ENCODE measurements at regions not wholly inside any gene's neighbourhood (a gene's known extent, or its start where the extent isn't known, plus 50 kb on each side); places are given as distances from the start of the nearest gene placed in this dataset.
"Not testable (repeated sequence)": the region's sequence is repeated elsewhere in the genome, so short reads cannot be mapped to it uniquely, and the experiment has no call there.

DNA sequence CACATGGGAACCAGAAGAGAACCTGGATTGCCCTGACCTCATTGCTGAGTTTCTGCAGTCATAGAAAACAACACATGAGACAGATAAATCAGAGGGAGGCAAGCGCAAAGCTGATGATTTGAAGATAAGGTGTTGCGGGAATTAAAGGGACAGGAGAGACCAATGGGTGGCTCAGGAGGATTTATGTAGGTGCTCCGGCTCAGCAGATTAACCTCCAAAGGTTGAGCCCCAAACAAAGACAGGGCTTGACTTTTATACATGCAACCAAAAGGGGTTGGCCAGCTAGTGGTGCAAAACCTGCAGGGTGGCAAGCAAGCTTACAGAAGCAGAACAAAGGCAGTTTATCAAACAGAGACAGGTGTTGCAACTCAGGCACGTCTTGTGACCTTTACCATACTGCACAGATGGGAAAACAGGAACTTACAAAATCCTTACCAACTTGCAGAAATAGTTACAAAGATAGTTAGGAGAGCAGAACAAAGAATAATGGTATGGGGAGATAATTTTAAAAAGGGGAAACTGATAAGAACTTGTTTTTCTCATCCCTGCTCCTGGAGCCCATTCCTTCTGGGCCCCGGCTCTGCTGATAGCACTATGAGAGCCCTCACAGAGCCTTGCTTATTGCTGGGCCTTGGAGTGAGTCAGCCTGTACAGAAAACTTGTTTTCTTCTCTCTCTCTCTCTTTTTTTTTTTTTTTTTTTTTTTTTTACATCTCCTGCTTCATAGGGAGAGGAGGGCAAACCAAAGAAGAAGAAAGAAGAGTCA lies 93.6 kb downstream of the SNRPE start:
- no peak overlapping the region for H3K27ac Mint-ChIP-seq
- no peaks in the 10 kb centered on the region for H3K4me1 Mint-ChIP-seq (ENCODE audit: low read depth)
- ATAC-seq = no peak
- ChIA-PET CTCF (interaction anchor here (0.6 to 0.9 kb wide), 2 partner anchors 8 to 792 kb away, joined by 3 read pairs; no protein-coding TSS in a partner anchor), POLR2A (no interaction called here)
- H3K27me3 Mint-ChIP-seq (ENCODE audit: low read depth) = peaks cover 10% of the 10 kb centered on the region
- no peak overlapping the region for H3K4me3 Mint-ChIP-seq
- DNase-seq = no peak
- no peaks in the 10 kb centered on the region for H3K36me3 Mint-ChIP-seq (ENCODE audit: low read depth)
- H3K9me3 Mint-ChIP-seq (ENCODE audit: insufficient read depth) = peaks cover 12% of the 10 kb centered on the region

DNA sequence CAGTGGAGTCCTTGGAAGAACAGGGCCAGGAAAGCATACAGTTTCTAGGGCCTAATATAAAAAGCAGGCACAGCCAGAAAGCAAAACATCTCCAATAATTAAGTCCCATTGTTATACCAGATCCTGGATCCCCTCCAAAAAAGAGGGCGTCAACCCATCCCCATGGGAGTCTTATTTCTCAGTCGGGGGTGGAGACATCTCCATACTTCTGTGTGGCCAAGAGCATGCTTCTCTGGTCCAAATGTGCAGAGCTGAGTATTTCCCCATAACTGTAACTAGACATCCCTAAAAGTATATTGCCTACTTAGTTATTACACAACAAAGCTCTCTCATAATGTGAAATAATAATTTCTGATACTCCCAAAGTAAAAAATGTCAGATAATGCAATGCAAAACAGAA lies 104.2 kb upstream of the SOX13 start:
- H3K36me3 Mint-ChIP-seq (ENCODE audit: low read depth) = peaks cover 1% of the 10 kb centered on the region
- H3K9me3 Mint-ChIP-seq (ENCODE audit: insufficient read depth) = peaks cover 11% of the 10 kb centered on the region
- CTCF ChIA-PET = no interaction called here
- H3K27ac Mint-ChIP-seq = no peak overlapping the region
- no peak overlapping the region for H3K4me3 Mint-ChIP-seq
- H3K4me1 Mint-ChIP-seq (ENCODE audit: low read depth) = no peaks in the 10 kb centered on the region
- H3K27me3 Mint-ChIP-seq (ENCODE audit: low read depth) = peaks cover 3% of the 10 kb centered on the region
- ATAC-seq (no peak), DNase-seq (no peak)
- POLR2A ChIA-PET = no interaction called here

DNA sequence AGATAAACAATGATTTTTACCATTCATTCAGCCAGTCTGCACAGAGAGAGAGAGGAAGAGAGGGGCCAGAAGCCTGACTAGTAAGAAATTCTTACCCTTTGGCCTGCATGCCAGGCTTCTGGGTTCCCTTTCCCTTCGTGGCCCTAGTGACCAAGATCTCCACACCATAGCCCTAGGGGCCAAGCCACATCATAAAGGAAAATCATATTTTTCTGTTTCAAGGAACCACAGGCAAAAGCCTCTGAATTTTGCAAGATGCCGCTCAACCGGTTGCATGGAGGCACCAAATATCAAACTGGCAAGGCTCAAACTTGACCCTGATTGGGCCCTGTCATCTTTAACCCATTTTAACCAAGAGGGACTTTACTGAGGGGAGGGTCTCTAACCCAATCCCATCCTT lies 103.1 kb upstream of the SOX13 start:
- Mint-ChIP-seq H3K9me3 (ENCODE audit: insufficient read depth) (peaks cover 19% of the 10 kb centered on the region), H3K4me3 (no peak overlapping the region), H3K4me1 (ENCODE audit: low read depth) (no peaks in the 10 kb centered on the region), H3K27me3 (ENCODE audit: low read depth) (peaks cover 3% of the 10 kb centered on the region), H3K27ac (no peak overlapping the region), H3K36me3 (ENCODE audit: low read depth) (peaks cover 1% of the 10 kb centered on the region)
- POLR2A ChIA-PET = no interaction called here
- DNase-seq (no peak), ATAC-seq (no peak)
- CTCF ChIA-PET = no interaction called here

DNA sequence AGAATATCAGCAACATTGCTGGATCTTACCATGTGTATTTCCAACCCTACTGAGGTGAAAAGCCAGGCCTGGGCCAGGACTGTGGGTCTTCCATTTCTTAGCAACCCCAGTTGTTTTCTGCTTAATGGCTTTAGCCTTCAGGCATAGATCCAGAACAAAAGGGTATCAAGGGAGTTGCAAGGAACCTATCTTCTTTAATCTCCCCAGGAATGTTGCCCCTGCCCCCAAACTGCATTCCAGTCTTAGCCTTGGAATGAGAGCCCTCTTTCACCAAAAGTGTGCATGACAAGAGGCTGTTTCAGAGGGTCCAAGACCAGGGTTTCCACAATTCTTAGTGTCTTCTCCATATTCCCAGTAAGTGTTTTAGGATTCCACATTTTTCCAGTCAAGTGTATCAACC lies 87.9 kb upstream of the SOX13 start:
- Mint-ChIP-seq H3K36me3 (ENCODE audit: low read depth) (no peaks in the 10 kb centered on the region), H3K27ac (no peak overlapping the region), H3K4me1 (ENCODE audit: low read depth) (peaks cover under 1% of the 10 kb centered on the region), H3K27me3 (ENCODE audit: low read depth) (peaks cover 14% of the 10 kb centered on the region), H3K9me3 (ENCODE audit: insufficient read depth) (no peaks in the 10 kb centered on the region), H3K4me3 (no peak overlapping the region)
- CTCF ChIA-PET = no interaction called here
- DNase-seq = no peak
- POLR2A ChIA-PET = no interaction called here
- ATAC-seq = no peak

DNA sequence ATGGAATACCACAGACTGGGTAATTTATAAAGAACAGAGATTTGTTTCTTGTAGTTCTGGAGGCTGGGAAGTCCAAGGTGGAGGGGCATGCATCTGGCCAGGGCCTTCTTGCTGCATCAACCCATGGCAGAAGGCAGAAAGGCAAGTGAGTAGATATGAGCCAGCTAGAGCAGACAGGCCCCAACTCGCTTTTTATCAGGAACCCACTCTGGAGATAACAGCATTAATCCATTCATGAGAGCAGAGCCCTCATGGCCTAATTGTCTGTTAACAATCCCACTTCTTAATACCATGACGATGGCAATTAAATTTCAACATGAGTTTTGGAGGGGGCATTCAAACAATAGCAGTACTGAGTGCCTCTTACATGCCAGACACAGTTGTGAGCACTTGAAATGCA lies 87.2 kb upstream of the SOX13 start:
- Mint-ChIP-seq H3K4me1 (ENCODE audit: low read depth) (peaks cover 3% of the 10 kb centered on the region), H3K27me3 (ENCODE audit: low read depth) (peaks cover 13% of the 10 kb centered on the region), H3K9me3 (ENCODE audit: insufficient read depth) (no peaks in the 10 kb centered on the region), H3K36me3 (ENCODE audit: low read depth) (no peaks in the 10 kb centered on the region), H3K4me3 (no peak overlapping the region), H3K27ac (no peak overlapping the region)
- DNase-seq (no peak), ATAC-seq (no peak)
- ChIA-PET CTCF (no interaction called here), POLR2A (no interaction called here)

DNA sequence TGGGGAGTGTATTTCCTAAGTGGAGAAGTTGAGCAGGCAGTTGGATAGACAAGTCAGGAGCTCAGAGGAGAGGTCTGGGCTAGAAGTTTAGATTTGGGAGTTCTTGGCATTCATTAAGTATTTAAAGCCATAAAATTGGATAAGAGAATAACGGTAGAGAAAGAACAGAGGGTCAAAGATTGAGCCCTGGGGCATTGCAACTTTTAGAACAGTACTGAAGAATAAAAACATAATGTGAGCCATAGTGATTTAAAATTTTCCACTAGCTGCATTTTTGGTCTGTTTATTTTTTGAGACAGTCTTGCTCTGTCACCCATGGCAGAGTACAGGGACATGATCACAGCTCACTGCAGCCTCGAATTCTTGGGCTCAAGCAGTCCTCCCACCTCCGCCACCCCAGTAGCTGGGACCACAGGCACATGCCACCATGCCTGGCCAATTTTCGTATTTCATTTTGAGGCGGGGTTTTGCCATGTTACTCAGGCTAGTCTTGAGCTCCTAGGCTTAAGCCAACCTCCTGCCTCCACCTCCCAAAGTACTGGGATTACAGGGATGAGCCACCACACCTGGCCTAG lies 85.9 kb upstream of the SOX13 start:
- no peak overlapping the region for H3K4me3 Mint-ChIP-seq
- DNase-seq (no peak), ATAC-seq (no peak)
- CTCF ChIA-PET = no interaction called here
- peaks cover 3% of the 10 kb centered on the region for H3K4me1 Mint-ChIP-seq (ENCODE audit: low read depth)
- no peaks in the 10 kb centered on the region for H3K36me3 Mint-ChIP-seq (ENCODE audit: low read depth)
- peaks cover 16% of the 10 kb centered on the region for H3K27me3 Mint-ChIP-seq (ENCODE audit: low read depth)
- H3K27ac Mint-ChIP-seq = no peak overlapping the region
- no peaks in the 10 kb centered on the region for H3K9me3 Mint-ChIP-seq (ENCODE audit: insufficient read depth)
- POLR2A ChIA-PET = no interaction called here

DNA sequence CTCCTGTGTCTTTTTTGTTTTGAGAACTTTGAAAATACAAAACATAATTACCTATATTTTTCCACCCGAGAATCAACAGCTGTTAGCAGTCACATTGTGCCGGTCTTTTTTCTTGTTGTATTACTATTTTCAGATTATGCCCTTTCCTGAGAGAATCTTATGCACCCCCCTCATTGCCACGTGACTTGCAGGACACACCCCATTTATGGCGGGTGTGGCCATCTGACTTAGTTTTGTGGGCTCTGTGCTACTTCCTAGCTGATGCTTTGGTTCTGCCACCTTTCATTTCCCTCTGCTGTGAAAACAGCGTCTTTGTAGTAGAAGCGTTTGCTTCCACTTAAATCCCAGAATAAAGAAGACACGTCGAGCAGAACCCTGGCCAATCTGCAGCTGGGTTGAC lies 82.8 kb upstream of the SOX13 start:
- Mint-ChIP-seq H3K36me3 (ENCODE audit: low read depth) (no peaks in the 10 kb centered on the region), H3K4me1 (ENCODE audit: low read depth) (peaks cover 3% of the 10 kb centered on the region), H3K27ac (no peak overlapping the region), H3K4me3 (no peak overlapping the region), H3K27me3 (ENCODE audit: low read depth) (peaks cover 15% of the 10 kb centered on the region), H3K9me3 (ENCODE audit: insufficient read depth) (no peaks in the 10 kb centered on the region)
- ChIA-PET POLR2A (no interaction called here), CTCF (no interaction called here)
- DNase-seq = no peak
- ATAC-seq = no peak

DNA sequence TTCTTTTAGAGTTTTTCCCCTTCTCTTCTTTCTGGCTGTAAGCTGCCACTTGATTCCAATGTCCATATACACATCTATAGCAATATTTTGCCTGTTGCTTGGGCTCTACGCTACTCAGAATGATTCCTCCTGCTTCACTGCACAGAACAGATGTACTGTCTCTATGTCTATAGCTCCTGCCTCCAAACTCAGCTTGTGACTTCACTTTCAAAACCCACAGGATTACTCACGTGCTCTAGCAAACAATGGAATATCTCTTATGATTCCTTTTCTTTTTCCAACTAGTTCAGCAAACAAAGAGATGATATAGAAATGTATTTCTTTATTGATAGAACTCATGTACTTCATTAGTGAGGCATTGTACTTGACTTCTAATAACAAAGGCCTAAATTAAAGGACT lies 80.5 kb upstream of the SOX13 start:
- ChIA-PET CTCF (no interaction called here), POLR2A (interaction anchor here (0.6 kb wide), 1 partner anchor 41 kb away, joined by 3 read pairs; no protein-coding TSS in a partner anchor)
- H3K4me3 Mint-ChIP-seq = no peak overlapping the region
- peaks cover 3% of the 10 kb centered on the region for H3K4me1 Mint-ChIP-seq (ENCODE audit: low read depth)
- H3K36me3 Mint-ChIP-seq (ENCODE audit: low read depth) = no peaks in the 10 kb centered on the region
- H3K27me3 Mint-ChIP-seq (ENCODE audit: low read depth) = peaks cover 12% of the 10 kb centered on the region
- H3K9me3 Mint-ChIP-seq (ENCODE audit: insufficient read depth) = no peaks in the 10 kb centered on the region
- ATAC-seq (no peak), DNase-seq (no peak)
- H3K27ac Mint-ChIP-seq = no peak overlapping the region

DNA sequence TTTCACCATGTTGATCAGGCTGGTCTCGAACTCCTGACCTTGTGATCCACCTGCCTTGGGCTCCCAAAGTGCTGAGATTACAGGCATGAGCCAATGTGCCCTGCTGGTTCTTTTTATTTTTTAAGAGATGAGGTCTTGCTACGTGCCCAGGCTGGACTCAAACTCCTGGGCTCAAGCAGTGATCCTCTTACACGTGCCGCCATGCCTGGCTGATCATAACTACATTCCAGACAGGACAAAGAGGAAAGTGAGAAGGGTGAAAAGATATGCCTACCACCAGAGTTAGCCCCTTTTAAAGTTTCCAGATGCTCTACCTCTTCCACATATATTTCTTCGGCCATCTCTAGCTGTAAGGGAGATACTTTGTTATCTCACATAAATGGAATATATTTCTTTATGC lies 79.7 kb upstream of the SOX13 start:
- ChIA-PET CTCF (no interaction called here), POLR2A (no interaction called here)
- Mint-ChIP-seq H3K4me1 (ENCODE audit: low read depth) (peaks cover 3% of the 10 kb centered on the region), H3K27ac (no peak overlapping the region), H3K27me3 (ENCODE audit: low read depth) (peaks cover 12% of the 10 kb centered on the region), H3K4me3 (no peak overlapping the region), H3K36me3 (ENCODE audit: low read depth) (no peaks in the 10 kb centered on the region), H3K9me3 (ENCODE audit: insufficient read depth) (no peaks in the 10 kb centered on the region)
- no peak for DNase-seq
- ATAC-seq = no peak

DNA sequence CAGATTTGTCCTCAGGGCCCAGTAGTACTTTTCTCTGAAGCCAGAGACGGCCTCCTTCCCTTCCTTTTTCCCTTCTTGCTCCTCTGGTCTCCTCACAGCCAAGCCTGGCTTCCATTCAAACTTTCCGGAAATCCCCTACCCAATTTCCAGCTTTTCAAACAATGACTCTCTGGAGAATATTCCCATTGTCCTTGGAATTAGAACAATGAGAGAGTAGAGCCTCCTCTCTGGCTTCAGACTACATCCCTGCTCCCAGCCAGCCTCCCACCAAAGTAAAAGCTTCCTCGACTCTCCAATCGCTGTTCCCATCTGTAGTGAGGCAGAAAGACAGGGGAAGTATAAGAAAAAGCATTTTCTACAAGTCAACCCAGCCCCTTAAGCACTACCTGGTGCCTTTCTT lies 77.7 kb upstream of the SOX13 start:
- no peak for ATAC-seq
- DNase-seq = no peak
- Mint-ChIP-seq H3K36me3 (ENCODE audit: low read depth) (no peaks in the 10 kb centered on the region), H3K27ac (no peak overlapping the region), H3K4me3 (no peak overlapping the region), H3K4me1 (ENCODE audit: low read depth) (peaks cover under 1% of the 10 kb centered on the region), H3K27me3 (ENCODE audit: low read depth) (peaks cover 12% of the 10 kb centered on the region), H3K9me3 (ENCODE audit: insufficient read depth) (no peaks in the 10 kb centered on the region)
- POLR2A ChIA-PET = no interaction called here
- CTCF ChIA-PET = no interaction called here

DNA sequence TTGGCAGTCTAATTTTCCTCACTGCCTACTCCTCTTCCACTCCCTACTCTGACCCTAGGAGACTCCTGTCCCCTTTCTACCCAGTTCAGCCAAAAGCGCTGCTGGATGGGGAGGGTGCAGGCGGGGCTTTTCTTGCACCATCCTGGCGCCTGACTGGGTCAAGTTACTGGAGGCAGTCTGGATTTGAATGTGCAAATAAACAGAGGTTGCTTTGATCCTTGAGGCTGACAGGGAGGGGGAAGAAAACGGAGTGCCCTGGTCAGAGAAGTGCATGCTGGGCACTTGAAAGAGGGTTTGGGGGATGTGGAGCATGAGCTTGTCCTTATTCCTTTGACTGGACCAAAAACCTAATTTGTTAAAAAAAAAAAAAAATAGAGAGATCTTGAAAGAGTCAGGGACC lies 76.8 kb upstream of the SOX13 start:
- peaks cover 4% of the 10 kb centered on the region for H3K4me1 Mint-ChIP-seq (ENCODE audit: low read depth)

DNA sequence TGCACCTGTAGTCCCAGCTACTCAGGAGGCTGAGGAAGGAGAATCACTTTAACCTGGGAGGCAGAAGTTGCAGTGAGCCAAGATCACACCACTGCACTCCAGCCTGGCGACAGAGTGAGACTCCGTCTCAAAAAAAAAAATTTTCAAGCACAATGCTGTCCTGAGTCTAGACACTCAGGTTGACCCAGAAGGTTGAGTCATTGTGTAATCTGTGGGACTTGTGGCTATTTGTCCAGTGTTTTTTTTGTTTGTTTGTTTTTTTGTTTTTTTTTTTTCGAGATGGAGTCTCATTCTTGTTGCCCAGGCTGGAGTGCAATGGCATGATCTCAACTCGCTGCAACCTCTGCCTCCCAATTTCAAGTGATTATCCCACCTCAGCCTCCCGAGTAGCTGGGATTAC lies 74.3 kb upstream of the SOX13 start:
- H3K4me3 Mint-ChIP-seq; DNase-seq; H3K4me1 Mint-ChIP-seq (ENCODE audit: low read depth); CTCF ChIA-PET; H3K9me3 Mint-ChIP-seq (ENCODE audit: insufficient read depth); ATAC-seq; H3K27ac Mint-ChIP-seq; POLR2A ChIA-PET; H3K36me3 Mint-ChIP-seq (ENCODE audit: low read depth); H3K27me3 Mint-ChIP-seq (ENCODE audit: low read depth): not testable (repeated sequence)

More for the DNA sequence above, 76.8 kb upstream of the SOX13 start:
- H3K27ac Mint-ChIP-seq = no peak overlapping the region
- H3K27me3 Mint-ChIP-seq (ENCODE audit: low read depth) = peaks cover 10% of the 10 kb centered on the region
- DNase-seq = no peak
- H3K4me3 Mint-ChIP-seq = no peak overlapping the region
- no peaks in the 10 kb centered on the region for H3K36me3 Mint-ChIP-seq (ENCODE audit: low read depth)
- no peaks in the 10 kb centered on the region for H3K9me3 Mint-ChIP-seq (ENCODE audit: insufficient read depth)
- ATAC-seq = no peak
- POLR2A ChIA-PET = no interaction called here
- CTCF ChIA-PET = no interaction called here

DNA sequence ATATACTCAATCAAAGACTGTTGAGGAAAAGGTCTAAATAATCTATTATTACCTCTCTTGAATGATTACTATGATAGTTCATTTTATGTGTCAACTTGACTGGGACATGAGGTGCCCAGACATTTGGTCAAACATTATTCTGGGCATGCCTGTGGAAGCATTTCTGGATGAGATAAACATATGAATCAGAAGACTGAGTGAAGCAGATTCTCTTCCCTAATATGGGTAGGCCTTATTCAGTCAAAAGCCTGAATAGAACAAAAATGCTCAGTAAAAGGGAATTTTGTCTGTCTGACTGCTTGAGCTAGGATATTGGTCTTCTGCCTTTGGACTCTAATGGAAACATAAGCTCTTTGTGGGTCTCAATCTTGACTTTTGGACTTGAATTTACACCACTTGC lies 73.3 kb upstream of the SOX13 start:
- H3K36me3 Mint-ChIP-seq (ENCODE audit: low read depth) = no peaks in the 10 kb centered on the region
- H3K27ac Mint-ChIP-seq = no peak overlapping the region
- H3K4me1 Mint-ChIP-seq (ENCODE audit: low read depth) = peaks cover 4% of the 10 kb centered on the region
- ATAC-seq = no peak
- no peak for DNase-seq
- no peaks in the 10 kb centered on the region for H3K9me3 Mint-ChIP-seq (ENCODE audit: insufficient read depth)
- CTCF ChIA-PET = no interaction called here
- POLR2A ChIA-PET = no interaction called here
- peaks cover 5% of the 10 kb centered on the region for H3K27me3 Mint-ChIP-seq (ENCODE audit: low read depth)
- no peak overlapping the region for H3K4me3 Mint-ChIP-seq

Measured in activated CD8-positive, alpha-beta T cell treated with anti-CD3 and anti-CD28 coated beads, Interleukin-2, amount 10 ng/mL, durations not matched to agents 7 days and 5 days (primary cell).